K562 (cell line): ENCODE measurements at regions not wholly inside any gene's neighbourhood (a gene's known extent, or its start where the extent isn't known, plus 50 kb on each side); places are given as distances from the start of the nearest gene placed in this dataset.

Experiments
- ATAC-seq: fragments of 200-7000 bp; cut with Tn5 transposase; 3 replicates; pipeline ENCODE4 v1.9.1; 2020; ENCODE audit warnings: moderate library complexity
- BruUV-seq: library from RNA; stranded (reverse); fragments of 400-500 nt; replicated peaks from 2 replicates; lab custom pipeline; 2021; lab: Mats Ljungman, UMichigan
- CTCF ChIA-PET: fragments of 300-600 bp; formaldehyde crosslinking; extraction: SDS; loops from one replicate; lab custom pipeline; 2021; ENCODE audit warnings: low intra/inter-chr PET ratio; lab: Yijun Ruan, JAX
- POLR2A ChIA-PET: fragments of 300-600, 350-650 bp; sonication (Branson Sonifier 250); formaldehyde crosslinking; extraction: SDS; loops from one replicate; lab custom pipeline; 2021; ENCODE audit warnings: antibody characterized with exemption, inconsistent platforms; lab: Yijun Ruan, JAX
- DNase-seq, 4 experiments: peaks; one replicate each; pipeline versions ENCODE4 v3.0.0 to v3.0.0-alpha.2; 2011 to 2018; ENCODE audit warnings: low spot score in 3 of 4, mixed read lengths in 3 of 4; ENCODE audit errors: extremely low read depth in 1 of 4
- FAIRE-seq: peaks from 2 replicates; lab custom pipeline; 2011; peaks lifted over from hg19 to GRCh38; lab: Jason Lieb, UNC
- H2AFZ ChIP-seq: 2 replicates; pipeline ENCODE4 v1.6.0; 2011; ENCODE audit warnings: low read depth, low read length, control low read depth, inconsistent platforms
- H3K27ac ChIP-seq: fragments of 200-600 bp; 3 replicates; pipeline ENCODE4 v1.8.0; 2011; ENCODE audit warnings: low read depth, mild to moderate bottlenecking, control low read depth, inconsistent platforms, low read length, moderate library complexity, mixed read lengths; ENCODE audit errors: extremely low read depth
- H3K27me3 ChIP-seq, 2 experiments: fragments of 300-600 bp in 1 of 2; 2 replicates in 1 of 2; 3 replicates in 1 of 2; pipeline versions ENCODE4 v1.6.0 to v1.8.0; 2011; ENCODE audit warnings: inconsistent platforms in 2 of 2, low read length in 2 of 2, mild to moderate bottlenecking in 1 of 2, mixed read lengths in 1 of 2, moderate library complexity in 1 of 2; ENCODE audit not compliant: control insufficient read depth in 2 of 2, insufficient read depth in 2 of 2
- H3K36me3 ChIP-seq: fragments of 300-600 bp; 3 replicates; pipeline ENCODE4 v1.8.0; 2011; ENCODE audit warnings: mild to moderate bottlenecking, low read length, inconsistent platforms; ENCODE audit not compliant: control insufficient read depth, insufficient read depth
- H3K4me1 ChIP-seq, 2 experiments: fragments of 200-600 bp in 1 of 2; replicated peaks in 1 of 2; 2 replicates in 1 of 2; 3 replicates in 1 of 2; pipeline versions ENCODE4 v1.5.1 to v1.8.0; 2011; ENCODE audit warnings: inconsistent platforms in 2 of 2, low read length in 2 of 2, mild to moderate bottlenecking in 1 of 2, mixed read lengths in 1 of 2, moderate library complexity in 1 of 2; ENCODE audit not compliant: control insufficient read depth in 2 of 2, insufficient read depth in 2 of 2
- H3K4me2 ChIP-seq: 2 replicates; pipeline ENCODE4 v1.6.1; 2011; ENCODE audit warnings: low read length, control low read depth, inconsistent platforms, mixed read lengths; ENCODE audit not compliant: insufficient read depth
- H3K4me3 ChIP-seq: fragments of 200-600 bp; sonication (generic), shearing (Covaris generic); 2 replicates; pipeline ENCODE4 v1.5.1; 2016; ENCODE audit warnings: control low read depth, inconsistent platforms
- H3K79me2 ChIP-seq: fragments of 200-600 bp; 3 replicates; pipeline ENCODE4 v1.8.0; 2011; ENCODE audit warnings: low read length, inconsistent platforms; ENCODE audit not compliant: control insufficient read depth, insufficient read depth
- H3K9ac ChIP-seq, 2 experiments: 2 replicates each; pipeline versions ENCODE4 v1.6.0 to v1.6.1; 2011; ENCODE audit warnings: low read depth in 2 of 2, low read length in 2 of 2, control low read depth in 1 of 2, inconsistent platforms in 1 of 2, mild to moderate bottlenecking in 1 of 2, mixed read lengths in 1 of 2; ENCODE audit not compliant: insufficient read depth in 1 of 2
- H3K9me1 ChIP-seq: one replicate; pipeline ENCODE4 v1.6.0; 2011; ENCODE audit warnings: inconsistent platforms, mild to moderate bottlenecking, low read length, moderate library complexity; ENCODE audit not compliant: control insufficient read depth, insufficient read depth
- H3K9me3 ChIP-seq: replicated peaks from 2 replicates; pipeline ENCODE4 v1.5.1; 2011; ENCODE audit warnings: low read depth, low read length, inconsistent platforms; ENCODE audit not compliant: control insufficient read depth, insufficient read depth
- H4K20me1 ChIP-seq: replicated peaks from 2 replicates; pipeline ENCODE4 v1.6.1; 2011; ENCODE audit warnings: low read length, inconsistent platforms, mixed read lengths; ENCODE audit not compliant: control insufficient read depth, insufficient read depth
- CEBPG ChIP-seq, 3 experiments: fragments of 200-800 bp in 1 of 3; sonication (Bioruptor generic) in 1 of 3; sonication (generic) in 1 of 3; formaldehyde crosslinking in 1 of 3; IDR thresholded peaks in 2 of 3; conservative IDR thresholded peaks in 1 of 3; 2 replicates each; pipeline versions ENCODE4 v1.6.1 to v1.8.0; 2016 to 2022; ENCODE audit warnings: missing compliant biosample characterization in 2 of 3, missing genetic modification characterization in 2 of 3, mild to moderate bottlenecking in 1 of 3, missing genetic modification reagents in 1 of 3
- GTF2F1 ChIP-seq: IDR thresholded peaks from 2 replicates; pipeline ENCODE4 v1.6.1; 2011; ENCODE audit warnings: low read depth, low read length, improper control_type of control experiment
- HMBOX1 ChIP-seq: sonication (generic); IDR thresholded peaks from 2 replicates; pipeline ENCODE4 v1.6.1; 2016
- MTF1 ChIP-seq: fragments of 250-450 bp; sonication (Bioruptor Pico); IDR thresholded peaks from 2 replicates; pipeline ENCODE4 v1.9.0; 2021; ENCODE audit warnings: moderate library complexity, mild to moderate bottlenecking, inconsistent platforms, borderline replicate concordance
- PKNOX1 ChIP-seq: fragments of 450-650 bp; IDR thresholded peaks from 2 replicates; pipeline ENCODE4 v1.6.1; 2016
- POLR2AphosphoS5 ChIP-seq: IDR thresholded peaks from 2 replicates; pipeline ENCODE4 v1.6.1; 2011; ENCODE audit warnings: mild to moderate bottlenecking, low read depth, low read length, moderate library complexity; ENCODE audit not compliant: control insufficient read depth, insufficient read depth
- WGBS: fragments of 100-300 bp; shearing (Covaris generic); methylation state at CpG from one replicate; pipeline ENCODE4 v1.1.6; 2016; ENCODE audit warnings: low coverage, mixed read lengths; ENCODE audit not compliant: insufficient coverage; ENCODE audit errors: missing lambda C conversion rate; 5-methylcytosine and 5-hydroxymethylcytosine counted together
- in situ Hi-C: fragments of 300-500 bp; cut with MboI; formaldehyde crosslinking; loops from 4 replicates; pipeline ENCODE4 v1.15.0; 2018; ENCODE audit warnings: inconsistent platforms, mixed read lengths
- intact Hi-C: fragments of 100-400 bp; cut with micrococcal nuclease; formaldehyde crosslinking; loops from 2 replicates; pipeline ENCODE4 v1.14.2; 2022

GRCh38 chr5:106423109-106423897, 1247.4 kb downstream of the EFNA5 start:
- no TSS peak for BruUV-seq
- Histone ChIP-seq H4K20me1 (no peaks in the 10 kb centered on the region), H2AFZ (no peak overlapping the region), H3K4me3 (no peak overlapping the region)
- intact Hi-C loops, result no loop called here
- TF ChIP-seq HMBOX1, result no peak
- TF ChIP-seq, all 486 proteins: peak for 0
- H3K9ac ChIP-seq, result no peak overlapping the region
- no peaks in the 10 kb centered on the region for H3K9me1 ChIP-seq
- FAIRE-seq, result no peak
- CTCF ChIA-PET, result no interaction called here
- no peaks in the 10 kb centered on the region for H3K36me3 ChIP-seq
- in situ Hi-C loops, result no loop called here
- no peaks in the 10 kb centered on the region for H3K4me1 ChIP-seq
- H3K79me2 ChIP-seq, result no peaks in the 10 kb centered on the region
- H3K27ac ChIP-seq, result no peak overlapping the region
- H3K27me3 ChIP-seq, result no peaks in the 10 kb centered on the region
- 3% methylated on average over 8 of the region's 8 CpGs for WGBS
- no peak overlapping the region for H3K4me2 ChIP-seq
- DNase-seq, result no peak
- no peak for ATAC-seq
- H3K9me3 ChIP-seq, result 0 out of 2 replicates have a peak, but pooled peaks cover 2% of the 10 kb centered on the region
- POLR2A ChIA-PET, result no interaction called here

- H3K36me3 ChIP-seq, result no peaks in the 10 kb centered on the region
- no peaks in the 10 kb centered on the region for H4K20me1 ChIP-seq
- intact Hi-C loops, result no loop called here
- H3K79me2 ChIP-seq, result no peaks in the 10 kb centered on the region
- H3K27ac ChIP-seq, result no peak overlapping the region
- H3K9me1 ChIP-seq, result no peaks in the 10 kb centered on the region
- H3K4me2 ChIP-seq, result no peak overlapping the region
- 7% methylated on average over 4 of the region's 4 CpGs for WGBS
- H3K9ac ChIP-seq, result no peak overlapping the region
- ChIA-PET POLR2A (no interaction called here), CTCF (no interaction called here)
- no TSS peak for BruUV-seq
- FAIRE-seq, result no peak
- no peak overlapping the region for H3K4me3 ChIP-seq
- in situ Hi-C loops, result no loop called here
- 0 out of 2 replicates have a peak, but pooled peaks cover 2% of the 10 kb centered on the region for H3K9me3 ChIP-seq
- ATAC-seq, result no peak
- no peaks in the 10 kb centered on the region for H3K4me1 ChIP-seq
- no peak for TF ChIP-seq PKNOX1
- TF ChIP-seq GTF2F1, result no peak
- no peak for TF ChIP-seq MTF1 (CRISPR knock-in tag)
- TF ChIP-seq CEBPG (CRISPR knock-in tag; IDR thresholded peaks at IDR 0.05), result no peak
- TF ChIP-seq CEBPG (tag; conservative IDR thresholded peaks at IDR 0.05 in 1 of 2, IDR thresholded peaks at IDR 0.05 in 1 of 2), result peak in 1 of 2 experiments; percentile 79; a peak in 2 of 4 replicates
- no peak for TF ChIP-seq POLR2AphosphoS5
- TF ChIP-seq, all 486 proteins: peak for 1
- H2AFZ ChIP-seq, result no peak overlapping the region
- no peak for DNase-seq
- no peaks in the 10 kb centered on the region for H3K27me3 ChIP-seq
These were observed 1250.6 kb downstream of the EFNA5 start for GRCh38 chr5:106420102-106420501.
